GM18867 (cell line): ENCODE measurements at regions not wholly inside any gene's neighbourhood (a gene's known extent, or its start where the extent isn't known, plus 50 kb on each side); places are given as distances from the start of the nearest gene placed in this dataset.
"Not testable (repeated sequence)": the region's sequence is repeated elsewhere in the genome, so short reads cannot be mapped to it uniquely, and the experiment has no call there.

Experiments used
- ATAC-seq: cut with Tn5 transposase; IDR thresholded peaks from one replicate; pipeline ENCODE4 v1.9.1; 2021; ENCODE audit warnings: mild to moderate bottlenecking, moderate library complexity; ENCODE audit not compliant: unreplicated experiment

DNA sequence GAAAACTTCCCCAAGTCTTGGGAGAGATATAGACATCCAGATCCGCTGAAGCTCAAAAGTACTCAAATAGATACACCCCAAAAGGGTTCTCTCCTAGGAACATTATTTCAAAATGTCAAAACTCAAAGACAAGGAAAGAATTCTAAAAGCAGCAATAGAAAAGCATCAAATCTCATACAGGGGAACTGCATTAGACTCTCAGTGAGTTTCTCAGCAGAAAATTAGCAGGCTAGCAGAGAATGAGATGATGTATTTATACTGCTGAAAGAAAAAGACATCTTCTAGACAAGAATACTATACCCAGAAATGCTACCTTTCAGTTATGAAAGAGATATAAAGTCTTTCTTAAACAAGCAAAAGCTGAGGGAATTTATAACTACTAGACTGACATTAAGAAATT lies 75.5 kb upstream of the RIMS1 start:
- ATAC-seq = no peak

DNA sequence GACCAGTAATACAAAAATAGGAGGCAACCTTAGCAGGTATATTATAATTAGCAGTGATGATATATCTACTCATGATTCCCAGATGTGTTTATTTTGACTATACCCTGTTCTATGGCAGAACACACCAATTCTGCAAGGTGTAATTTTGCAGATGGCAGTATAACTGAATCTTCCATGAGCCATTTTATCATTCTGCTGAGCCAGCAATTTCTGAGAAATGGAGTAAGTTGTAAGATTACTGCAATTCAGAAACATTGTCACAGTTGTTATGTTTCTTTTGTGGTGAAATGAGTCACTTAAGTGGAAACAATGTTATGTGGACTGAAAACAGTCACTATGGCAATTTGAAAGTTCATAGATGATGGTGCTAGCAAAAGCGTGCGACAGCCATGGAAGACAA lies 63.7 kb upstream of the RIMS1 start:
- ATAC-seq = no peak

GRCh38 chr6:71832110-71832764 lies 54.1 kb upstream of the RIMS1 start:
- ATAC-seq = not testable (repeated sequence)
